A549 (cell line): ENCODE measurements at regions not wholly inside any gene's neighbourhood (a gene's known extent, or its start where the extent isn't known, plus 50 kb on each side); places are given as distances from the start of the nearest gene placed in this dataset.

Experiments
- ATAC-seq, 2 experiments: fragments of 200-7000 bp in 1 of 2; fragments of >200 bp in 1 of 2; cut with Nextera tagmentation in 1 of 2; cut with Tn5 transposase in 1 of 2; 3 replicates each; pipeline versions ENCODE4 v1.8.0 to v1.9.1; 2018 to 2020; ENCODE audit warnings: mild to moderate bottlenecking in 1 of 2, moderate library complexity in 1 of 2
- CTCF ChIA-PET: fragments of 300-600 bp; sonication (Branson Sonifier 250); formaldehyde crosslinking; extraction: SDS; loops from one replicate; lab custom pipeline; 2021; ENCODE audit warnings: antibody characterized with exemption, inconsistent platforms; lab: Yijun Ruan, JAX
- POLR2A ChIA-PET: fragments of 350-600 bp; formaldehyde crosslinking; extraction: SDS; loops from one replicate; lab custom pipeline; 2021; ENCODE audit warnings: antibody characterized with exemption, inconsistent platforms; lab: Yijun Ruan, JAX
- DNase-seq, 2 experiments: peaks; one replicate each; pipeline versions ENCODE4 v3.0.0 to v3.0.0-alpha.2; 2011 to 2016; ENCODE audit warnings: low read depth in 1 of 2, low spot score in 1 of 2
- FAIRE-seq: peaks from 2 replicates; lab custom pipeline; 2011; peaks lifted over from hg19 to GRCh38; lab: Jason Lieb, UNC
- H3K27ac ChIP-seq, 2 experiments: fragments of >200 bp; sonication (Bioruptor Twin); formaldehyde crosslinking; 3 replicates each; pipeline ENCODE4 v1.5.1; 2016 to 2017
- H3K4me1 ChIP-seq: fragments of >200 bp; sonication (Bioruptor Twin); formaldehyde crosslinking; 3 replicates; pipeline ENCODE4 v1.6.1; 2016
- H3K4me2 ChIP-seq: fragments of >200 bp; sonication (Bioruptor Twin); formaldehyde crosslinking; 3 replicates; pipeline ENCODE4 v1.6.1; 2016
- H3K4me3 ChIP-seq: fragments of >200 bp; sonication (Bioruptor Twin); formaldehyde crosslinking; 3 replicates; pipeline ENCODE4 v1.5.1; 2016
- H3K9me3 ChIP-seq: fragments of >200 bp; sonication (Bioruptor Twin); formaldehyde crosslinking; 3 replicates; pipeline ENCODE4 v1.6.1; 2016
- CBX8 ChIP-seq: fragments of 200-600 bp; sonication (generic); IDR thresholded peaks from 2 replicates; pipeline ENCODE4 v1.6.1; 2016
- EP300 ChIP-seq, 2 experiments: fragments of >200 bp; sonication (Bioruptor Twin); formaldehyde crosslinking; IDR thresholded peaks; 2 replicates in 1 of 2; 3 replicates in 1 of 2; pipeline ENCODE4 v1.6.1; 2016 to 2017
- FOSB ChIP-seq: fragments of 250-450 bp; sonication (Bioruptor Pico); IDR thresholded peaks from 2 replicates; pipeline ENCODE4 v1.5.0; 2020; ENCODE audit warnings: mild to moderate bottlenecking, moderate library complexity
- GATA3 ChIP-seq: IDR thresholded peaks from 2 replicates; pipeline ENCODE4 v1.6.1; 2012; ENCODE audit warnings: borderline replicate concordance
- HOXB13 ChIP-seq: fragments of 250-450 bp; sonication (Bioruptor Pico); IDR thresholded peaks from 2 replicates; pipeline ENCODE4 v1.5.0; 2020; ENCODE audit warnings: low read depth, mild to moderate bottlenecking, moderate library complexity
- HOXB5 ChIP-seq: fragments of 250-450 bp; sonication (Bioruptor Pico); IDR thresholded peaks from 2 replicates; pipeline ENCODE4 v1.5.0; 2020; ENCODE audit warnings: mild to moderate bottlenecking, moderate library complexity
- JUNB ChIP-seq: fragments of >200 bp; sonication (Bioruptor Twin); formaldehyde crosslinking; IDR thresholded peaks from 2 replicates; pipeline ENCODE4 v1.6.1; 2016
- MAFK ChIP-seq: fragments of 450-650 bp; IDR thresholded peaks from 2 replicates; pipeline ENCODE4 v1.6.1; 2014; ENCODE audit not compliant: partially characterized antibody
- MAX ChIP-seq: IDR thresholded peaks from 2 replicates; pipeline ENCODE4 v1.6.1; 2012
- NPAS2 ChIP-seq: fragments of 250-450 bp; sonication (Bioruptor Pico); IDR thresholded peaks from 2 replicates; pipeline ENCODE4 v1.8.0; 2022; ENCODE audit warnings: mild to moderate bottlenecking, moderate library complexity, borderline replicate concordance
- PBX3 ChIP-seq: IDR thresholded peaks from 2 replicates; pipeline ENCODE4 v1.6.1; 2012
- RARB ChIP-seq: fragments of 250-450 bp; sonication (Bioruptor Pico); IDR thresholded peaks from 2 replicates; pipeline ENCODE4 v1.8.0; 2021; ENCODE audit warnings: mild to moderate bottlenecking, moderate library complexity
- RCOR1 ChIP-seq: fragments of 150-350 bp; IDR thresholded peaks from 2 replicates; pipeline ENCODE4 v1.6.1; 2014; ENCODE audit warnings: antibody characterized with exemption, low read length, low read depth
- SREBF2 ChIP-seq: fragments of 450-650 bp; IDR thresholded peaks from 2 replicates; pipeline ENCODE4 v1.6.1; 2014; ENCODE audit warnings: mild to moderate bottlenecking, moderate library complexity
- TFCP2L1 ChIP-seq: fragments of 250-450 bp; sonication (Bioruptor Pico); IDR thresholded peaks from 2 replicates; pipeline ENCODE4 v1.5.0; 2021; ENCODE audit warnings: mild to moderate bottlenecking
- ZC3H11A ChIP-seq: fragments of 450-650 bp; IDR thresholded peaks from 2 replicates; pipeline ENCODE4 v1.6.1; 2014; ENCODE audit warnings: antibody characterized with exemption, mild to moderate bottlenecking
- ZFP36 ChIP-seq: fragments of 450-650 bp; IDR thresholded peaks from 2 replicates; pipeline ENCODE4 v1.6.1; 2014; ENCODE audit warnings: borderline replicate concordance; ENCODE audit not compliant: partially characterized antibody
- WGBS: methylation state at CpG from one replicate; pipeline ENCODE4 v1.1.6; 2017; ENCODE audit errors: missing lambda C conversion rate; 5-methylcytosine and 5-hydroxymethylcytosine counted together

- 55% methylated on average over 1 of the region's 1 CpG for WGBS
- Histone ChIP-seq H3K4me1 (0 out of 3 replicates have a peak, but pooled peaks cover 5% of the 10 kb centered on the region), H3K27ac (no peak overlapping the region), H3K4me2 (no peak overlapping the region), H3K4me3 (no peak overlapping the region), H3K9me3 (peaks cover 3% of the 10 kb centered on the region; the same call in 2 of the 3 replicates)
- ChIA-PET POLR2A (no interaction called here), CTCF (interaction anchor here (1.2 to 1.8 kb wide), 2 partner anchors 19 to 116 kb away, joined by 3 to 5 read pairs; no protein-coding TSS in a partner anchor)
- no peak for TF ChIP-seq CBX8
- DNase-seq (no peak), FAIRE-seq (no peak), ATAC-seq (no peak)
These were observed 64.3 kb downstream of the FASLG start for GRCh38 chr1:172723251-172723650.

GRCh38 chr1:172724232-172724631 lies 65.3 kb downstream of the FASLG start:
- FAIRE-seq (no peak), ATAC-seq (no peak), DNase-seq (no peak)
- Histone ChIP-seq H3K27ac (no peak overlapping the region), H3K4me2 (no peak overlapping the region), H3K4me3 (no peak overlapping the region), H3K4me1 (0 out of 3 replicates have a peak, but pooled peaks cover 2% of the 10 kb centered on the region), H3K9me3 (peaks cover 12% of the 10 kb centered on the region; the same call in 2 of the 3 replicates)
- POLR2A ChIA-PET, result no interaction called here
- TF ChIP-seq RARB (no peak), FOSB (CRISPR knock-in tag) (no peak), ZC3H11A (no peak), RCOR1 (no peak), HOXB5 (CRISPR knock-in tag) (no peak), NPAS2 (CRISPR knock-in tag) (no peak)
- CTCF ChIA-PET, result interaction anchor here (1.0 to 2.1 kb wide), 3 partner anchors 8 to 274 kb away, joined by 3 to 6 read pairs (median 5); no protein-coding TSS in a partner anchor

- no peak overlapping the region for H3K4me2 ChIP-seq
- no peak overlapping the region for H3K4me3 ChIP-seq
- whole genome bisulfite sequencing, result 51% methylated on average over 2 of the region's 2 CpGs
- CTCF ChIA-PET, result interaction anchor here (1.0 to 3.3 kb wide), 5 partner anchors 8 to 275 kb away, joined by 3 to 13 read pairs (median 5); no protein-coding TSS in a partner anchor
- FAIRE-seq (no peak), ATAC-seq (no peak), DNase-seq (no peak)
- POLR2A ChIA-PET, result no interaction called here
- H3K9me3 ChIP-seq, result peaks cover 15% of the 10 kb centered on the region; the same call in 2 of the 3 replicates
- TF ChIP-seq HOXB13, result no peak
- no peak overlapping the region for H3K27ac ChIP-seq
- H3K4me1 ChIP-seq, result no peaks in the 10 kb centered on the region
These were observed 66.1 kb downstream of the FASLG start for GRCh38 chr1:172724765-172725613.

DNA sequence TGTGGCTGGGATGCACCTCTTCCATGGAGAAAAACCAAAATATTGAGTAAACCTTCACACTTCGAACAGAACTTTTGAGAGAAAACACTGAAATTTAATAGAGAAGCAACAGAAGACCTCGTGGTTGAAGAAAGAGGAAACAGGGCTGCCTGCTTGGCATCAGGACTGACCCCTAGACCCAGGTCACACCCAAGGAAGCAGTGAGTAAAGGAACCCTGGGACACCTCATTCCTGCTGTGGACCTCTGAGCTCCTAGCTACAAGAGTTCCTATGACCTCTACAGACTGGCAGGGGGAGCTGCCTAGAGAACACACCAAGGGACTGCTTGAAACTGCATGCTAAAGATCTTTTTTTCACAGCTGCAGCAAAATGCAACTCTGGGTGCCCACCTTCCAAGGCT lies 67.8 kb downstream of the FASLG start:
- ATAC-seq, result peak; percentile 30 to 52; a peak in 3 of 6 replicates
- TF ChIP-seq EP300 (IDR thresholded peaks at IDR 0.05) (no peak), MAFK (no peak), JUNB (no peak), TFCP2L1 (no peak), GATA3 (no peak), ZFP36 (no peak), PBX3 (no peak), MAX (no peak), SREBF2 (no peak)
- FAIRE-seq, result no peak
- Histone ChIP-seq H3K27ac (no peak overlapping the region), H3K4me2 (no peak overlapping the region), H3K9me3 (peaks cover 15% of the 10 kb centered on the region; the same call in 2 of the 3 replicates), H3K4me1 (no peaks in the 10 kb centered on the region), H3K4me3 (no peak overlapping the region)
- ChIA-PET CTCF (interaction anchor here (0.5 to 3.3 kb wide), 5 partner anchors 17 to 1349 kb away, joined by 3 to 13 read pairs (median 3); no protein-coding TSS in a partner anchor), POLR2A (interaction anchor here (0.5 to 0.6 kb wide), 2 partner anchors 196 to 245 kb away, joined by 3 read pairs; no protein-coding TSS in a partner anchor)
- WGBS, result 33% methylated on average over 2 of the region's 2 CpGs
- DNase-seq, result no peak
